ENCODE measurements at regions not wholly inside any gene's neighbourhood (a gene's known extent, or its start where the extent isn't known, plus 50 kb on each side); places are given as distances from the start of the nearest gene placed in this dataset.
A peak's percentile ranks its signal among the peaks of the same experiment; 100 is the strongest.

DNA sequence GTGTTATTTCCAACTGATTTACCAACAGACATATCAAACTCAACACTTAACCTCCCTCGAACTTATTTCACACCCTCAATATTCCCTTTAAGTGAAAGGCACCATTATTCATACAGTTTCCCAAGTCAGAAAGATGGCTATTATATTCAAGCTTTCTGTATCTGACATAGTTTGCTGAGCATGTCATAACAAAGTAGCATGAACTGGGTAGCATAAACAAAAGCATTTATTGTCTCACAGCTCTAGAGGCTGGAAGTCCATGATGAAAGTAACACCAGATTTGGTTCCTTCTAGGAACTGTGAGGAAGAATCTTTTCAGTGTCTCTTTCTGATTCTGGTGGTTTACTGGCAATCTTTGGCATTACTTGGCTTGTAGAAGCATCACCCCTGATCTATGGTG, 1388.6 kb downstream of the TECRL start:
- DNase-seq, result no peak

DNA sequence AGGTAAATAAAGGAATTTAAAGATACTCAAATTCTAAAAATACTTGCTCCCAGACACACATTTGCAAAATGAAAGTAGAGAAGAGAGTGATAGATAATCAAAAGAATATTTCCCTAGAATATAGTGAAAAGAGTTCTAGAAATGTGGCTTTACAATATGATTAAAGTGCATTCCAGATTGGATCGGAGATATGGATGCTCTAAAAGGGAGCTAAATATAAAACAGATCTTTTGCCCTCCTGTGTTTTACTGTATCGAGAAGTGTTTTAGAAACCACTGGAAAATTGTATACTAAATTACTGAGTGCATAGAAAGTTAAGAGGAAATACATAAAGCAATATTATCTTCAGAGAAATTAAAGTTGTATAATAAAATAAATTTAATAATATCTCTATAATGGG, 1392.0 kb downstream of the TECRL start:
- no peak for DNase-seq

DNA sequence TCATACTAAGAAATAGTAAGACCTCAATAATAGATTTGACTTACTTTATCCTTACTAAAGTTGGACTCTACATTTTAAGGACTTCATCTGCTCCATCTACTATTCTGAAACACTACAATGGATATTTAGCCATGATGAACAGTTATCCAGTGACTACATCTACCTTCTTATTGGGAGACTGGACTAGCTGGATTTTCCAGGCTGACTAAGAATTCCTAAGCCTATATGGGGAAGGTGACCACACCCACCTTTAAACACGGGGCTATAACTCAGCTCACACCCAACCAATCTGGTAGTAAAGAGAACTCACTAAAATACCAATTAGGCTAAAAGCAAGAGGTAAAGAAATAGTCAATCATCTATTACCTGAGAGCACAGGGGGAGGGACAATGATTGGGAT, 1438.4 kb downstream of the TECRL start:
- DNase-seq, result no peak

DNA sequence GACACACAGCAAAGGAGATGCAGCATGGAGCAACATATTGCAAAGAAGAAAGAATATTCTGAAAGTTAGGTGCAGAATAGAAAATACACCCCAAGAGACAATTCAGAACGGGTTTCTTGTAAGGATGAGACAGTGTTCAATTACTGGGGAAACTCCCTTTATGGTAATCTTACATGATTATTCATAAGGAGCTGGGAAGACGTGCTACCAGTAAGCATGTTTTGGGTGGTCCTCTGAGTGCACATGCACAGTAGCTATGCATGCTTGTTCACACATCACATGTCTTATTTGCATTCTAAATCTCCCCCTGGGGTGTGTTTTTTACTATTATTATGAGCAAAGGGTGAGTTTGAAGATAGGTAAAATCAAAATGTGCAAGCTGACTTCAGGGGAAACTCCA, 1448.8 kb downstream of the TECRL start:
- DNase-seq, result no peak

DNA sequence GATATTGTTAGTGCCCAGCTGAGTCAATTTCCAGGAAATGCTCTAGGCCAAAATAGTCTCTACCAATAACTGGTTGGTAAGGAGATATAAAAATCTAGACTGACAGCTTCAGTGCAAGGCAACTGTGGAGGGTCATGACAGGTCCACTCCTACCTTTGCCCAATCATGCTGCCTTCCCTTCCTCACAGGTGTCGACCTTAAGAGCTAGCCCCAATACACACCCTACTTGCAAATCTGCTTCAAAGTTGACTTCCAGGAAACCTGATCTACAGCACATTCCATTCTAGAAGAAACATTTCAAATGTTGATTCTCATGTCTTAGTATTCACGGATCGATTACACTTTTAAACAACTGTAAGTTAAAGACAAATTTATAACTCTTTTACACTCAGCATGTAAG, 1455.5 kb downstream of the TECRL start:
- DNase-seq, result no peak

DNA sequence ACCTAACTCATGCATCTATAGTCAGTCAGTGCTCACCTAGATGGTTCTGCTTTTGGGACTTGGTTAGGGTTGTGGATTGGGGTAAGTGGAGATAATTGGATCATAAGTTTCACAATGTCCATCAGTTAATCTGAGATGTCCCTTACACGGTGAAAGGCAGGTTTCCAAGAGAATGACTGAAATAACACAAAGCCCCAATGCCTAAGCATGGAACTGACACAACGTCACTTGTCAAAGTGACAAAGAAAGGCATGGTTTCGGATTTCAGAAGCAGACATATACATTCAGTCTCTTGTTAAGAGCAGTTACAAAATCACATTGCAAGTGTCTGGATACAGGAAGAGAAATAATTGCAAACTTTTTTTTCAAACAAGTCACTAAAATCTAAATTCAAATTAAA, 1456.9 kb downstream of the TECRL start:
- DNase-seq, result no peak

DNA sequence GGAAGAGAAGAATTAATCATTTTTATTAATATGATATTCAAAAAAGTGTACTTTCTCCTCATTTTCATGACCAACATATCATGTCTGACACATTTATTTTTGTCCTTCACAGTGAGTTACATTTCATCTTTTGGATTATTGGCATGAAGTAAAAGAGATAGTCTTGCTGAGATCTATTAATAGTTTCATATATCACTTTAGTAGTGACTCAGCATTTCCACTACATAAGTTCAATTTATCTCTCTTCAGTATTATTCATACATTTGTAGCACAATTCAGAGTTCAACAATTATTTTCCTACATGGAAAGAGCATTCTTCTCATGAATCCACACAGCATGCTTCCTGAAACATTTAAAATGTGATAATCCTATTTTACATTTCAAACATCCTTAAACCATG, 1461.1 kb downstream of the TECRL start:
- DNase-seq, result no peak

DNA sequence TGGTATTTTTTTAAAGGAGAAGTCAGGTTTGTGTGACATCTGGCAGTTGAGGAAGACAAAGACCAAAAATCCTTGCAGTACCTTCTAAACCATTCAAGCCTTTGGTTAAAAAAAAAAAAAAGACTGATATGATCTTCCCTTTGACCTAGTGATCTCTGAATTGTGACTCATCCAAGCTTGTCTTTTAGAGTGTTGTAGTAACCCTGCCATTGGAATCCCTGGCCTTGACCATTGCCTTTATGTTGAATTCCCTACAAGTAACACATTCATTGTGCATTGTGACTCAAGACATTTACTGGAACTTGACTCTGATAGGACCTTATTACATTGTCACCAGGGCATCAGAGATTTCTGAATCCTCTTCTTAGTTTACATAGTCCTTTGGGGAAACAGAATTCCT, 1469.0 kb downstream of the TECRL start:
- DNase-seq, result no peak

DNA sequence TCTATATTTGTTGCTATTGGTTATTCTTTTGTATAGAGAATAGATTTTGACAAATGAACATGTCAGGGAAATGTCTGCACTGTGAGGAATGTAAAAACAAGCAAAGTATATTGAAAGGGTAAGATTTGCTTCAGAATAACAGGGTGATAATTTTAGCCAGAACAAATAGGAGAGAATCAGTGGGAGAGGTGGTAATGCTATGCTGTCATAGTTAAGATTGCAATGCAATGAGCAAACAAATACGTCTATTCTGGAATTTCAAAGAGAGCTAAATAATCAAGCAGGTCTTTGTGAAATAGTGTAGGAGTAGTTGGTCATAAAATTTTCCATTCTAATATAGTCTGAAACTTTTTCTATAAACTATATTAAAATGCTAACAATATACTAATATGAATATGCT, 1478.4 kb downstream of the TECRL start:
- DNase-seq, result no peak

DNA sequence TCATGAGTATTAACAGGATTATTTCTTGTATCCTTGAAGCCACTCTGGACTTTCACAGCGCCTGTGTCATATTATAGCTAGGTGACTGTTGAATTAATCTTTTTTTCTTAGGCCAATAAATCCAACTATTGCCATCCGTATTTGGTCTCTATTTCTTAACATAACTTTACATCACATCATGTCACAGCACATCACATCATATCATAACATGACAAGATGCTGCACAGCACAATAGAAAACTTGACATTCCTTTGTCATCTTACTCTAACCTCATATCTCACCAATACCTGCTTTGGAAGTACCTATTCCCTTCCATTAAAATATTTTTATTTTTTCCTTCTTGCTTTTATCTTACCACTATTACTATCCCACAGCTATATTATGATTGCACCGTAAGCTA, 1480.8 kb downstream of the TECRL start:
- DNase-seq, result no peak

DNA sequence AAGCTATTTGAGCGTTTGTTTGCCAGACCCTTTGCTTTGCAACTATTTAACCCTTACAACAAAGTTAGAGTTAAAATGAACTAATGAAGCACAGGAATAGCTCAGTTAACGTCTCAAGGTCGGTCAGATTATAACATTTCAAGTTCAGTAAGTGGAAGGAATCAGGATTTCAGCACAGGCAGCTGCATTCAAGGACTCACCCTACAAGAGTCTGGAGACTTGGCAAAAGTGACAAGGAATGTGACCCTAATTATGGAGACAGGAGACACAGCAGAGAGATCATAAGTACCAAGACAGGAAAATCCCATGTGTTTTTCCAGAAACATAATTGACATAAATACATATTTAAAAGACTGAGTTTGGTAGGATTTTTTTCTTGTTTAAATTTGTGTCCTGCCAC, 1481.7 kb downstream of the TECRL start:
- no peak for DNase-seq

DNA sequence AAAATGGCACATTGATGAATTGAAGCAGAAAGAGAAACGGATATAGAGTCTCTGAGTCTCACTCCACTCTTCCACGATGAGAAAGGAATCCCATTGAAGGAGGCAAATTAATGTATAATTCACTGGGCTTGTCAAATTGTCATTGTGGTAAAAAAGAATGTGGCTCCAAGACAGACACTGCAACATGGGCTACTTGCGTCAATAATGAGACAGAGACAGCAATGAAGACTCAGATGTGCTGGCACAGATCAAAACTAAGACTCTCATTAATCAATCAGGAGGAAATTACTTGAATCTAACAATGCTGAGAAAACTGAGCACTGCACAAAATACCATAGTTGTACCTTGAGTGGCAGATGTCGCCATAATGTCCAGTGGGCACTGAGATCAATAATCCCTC, 1485.5 kb downstream of the TECRL start:
- DNase-seq, result no peak

DNA sequence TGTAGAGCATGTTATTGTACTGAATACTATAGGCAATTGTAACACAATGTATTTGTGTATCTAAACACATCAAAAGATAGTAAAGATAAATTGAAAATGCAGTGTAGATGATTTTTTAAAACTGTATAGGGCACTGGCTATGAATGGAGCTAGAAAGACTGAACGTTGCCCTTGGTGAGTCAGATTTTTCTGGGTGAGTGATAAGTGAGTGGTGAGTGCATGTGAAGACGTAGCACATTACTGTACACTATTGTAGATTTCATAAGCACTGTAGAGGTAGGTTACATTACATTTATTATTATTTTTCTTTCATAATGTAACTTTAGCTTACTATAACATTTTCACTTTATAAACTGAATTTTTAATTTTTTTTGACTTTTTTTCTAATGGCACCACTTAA, 1491.6 kb downstream of the TECRL start:
- DNase-seq, result no peak

DNA sequence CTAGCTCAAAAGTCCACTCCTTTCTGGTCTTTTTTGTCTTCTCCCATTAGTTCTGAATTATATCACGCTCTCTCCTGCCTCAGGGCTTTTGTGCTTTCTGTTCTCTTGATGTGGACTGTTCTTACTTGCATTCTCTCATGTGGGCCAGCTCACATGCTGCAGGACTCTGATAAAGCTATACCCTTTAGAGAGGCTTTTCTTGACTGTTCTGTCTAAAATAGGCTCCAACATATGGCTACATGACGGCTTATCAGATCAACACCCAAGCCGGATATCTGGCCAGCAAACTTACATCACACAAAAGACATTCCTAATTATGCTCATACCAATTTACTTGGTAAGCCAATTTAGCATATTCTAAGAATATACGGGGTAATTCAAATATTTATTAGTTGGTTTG, 1494.5 kb downstream of the TECRL start:
- no peak for DNase-seq

DNA sequence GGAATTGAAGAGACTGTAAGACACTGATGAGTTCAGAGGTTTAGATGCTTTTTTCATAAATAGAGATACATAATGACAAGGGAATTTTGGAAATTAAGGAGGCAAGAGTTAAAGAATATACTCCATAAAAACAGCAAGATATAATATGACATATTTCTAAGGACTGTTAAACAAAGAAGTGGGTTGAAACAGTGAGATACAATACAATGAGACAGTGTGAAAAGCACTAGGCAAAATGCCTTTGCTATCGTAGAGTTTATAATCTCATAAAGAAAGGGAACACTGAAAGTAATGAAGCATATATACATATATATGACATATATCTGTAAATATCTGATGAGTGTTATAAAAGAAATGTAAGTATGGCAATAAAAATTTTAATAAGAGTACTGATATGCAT, 1496.2 kb downstream of the TECRL start:
- DNase-seq, result no peak

DNA sequence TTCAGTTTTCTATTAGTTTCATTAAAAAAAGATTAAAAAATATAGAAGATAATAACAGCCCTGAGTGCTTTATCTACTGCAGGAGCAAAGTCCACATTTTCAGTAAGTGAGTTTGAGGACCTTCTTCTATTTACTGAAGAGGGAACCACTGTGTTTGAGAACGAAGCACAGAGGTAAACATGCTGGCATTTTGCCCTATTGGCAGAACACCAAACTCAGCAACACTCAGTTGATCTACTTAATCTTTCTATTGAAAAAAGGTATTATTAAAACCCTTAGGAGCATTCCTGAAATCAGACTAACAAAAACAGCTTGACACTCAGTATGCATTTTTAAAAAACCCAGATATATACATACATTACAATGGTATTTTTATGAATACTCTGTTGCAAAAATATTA, 1496.7 kb downstream of the TECRL start:
- peak; percentile 81 for DNase-seq

DNA sequence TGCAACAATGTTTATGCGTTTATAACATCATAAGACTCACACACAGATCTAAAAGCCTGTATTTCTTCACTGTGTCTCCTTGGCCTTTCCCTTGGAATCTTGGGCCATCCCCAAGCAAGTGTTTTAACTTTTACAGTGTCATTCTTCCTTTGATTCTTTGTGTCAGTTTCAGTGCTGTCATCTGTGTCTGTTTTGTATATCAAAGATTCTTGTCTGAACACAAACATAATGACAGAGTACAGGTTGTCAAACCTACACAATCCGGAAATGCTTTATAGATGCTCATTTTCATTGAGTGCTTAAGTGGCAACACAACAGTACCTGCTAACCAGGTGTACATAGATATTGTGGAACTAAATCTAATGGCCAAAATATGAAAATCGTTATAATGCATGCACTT, 1500.0 kb downstream of the TECRL start:
- DNase-seq, result no peak

DNA sequence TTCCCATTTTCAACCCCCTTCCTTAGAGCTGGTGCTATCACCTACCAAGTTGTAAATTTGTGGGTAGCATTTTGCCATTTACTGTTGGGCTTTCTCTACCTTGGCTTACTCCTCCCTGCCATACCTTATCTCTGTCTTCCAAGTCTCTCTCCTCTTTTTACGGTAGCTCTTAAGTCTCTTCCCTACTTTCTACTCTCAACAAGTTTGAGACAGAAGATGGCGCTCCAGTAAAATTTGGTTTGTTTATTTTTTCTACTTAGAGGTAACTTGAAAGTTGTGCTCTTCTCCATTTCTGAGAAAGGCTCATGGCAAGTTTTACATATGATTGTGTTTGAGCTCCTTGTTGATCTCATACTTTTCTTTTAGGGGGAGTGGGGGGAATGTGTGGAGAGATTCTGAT, 1508.1 kb downstream of the TECRL start:
- DNase-seq, result no peak

DNA sequence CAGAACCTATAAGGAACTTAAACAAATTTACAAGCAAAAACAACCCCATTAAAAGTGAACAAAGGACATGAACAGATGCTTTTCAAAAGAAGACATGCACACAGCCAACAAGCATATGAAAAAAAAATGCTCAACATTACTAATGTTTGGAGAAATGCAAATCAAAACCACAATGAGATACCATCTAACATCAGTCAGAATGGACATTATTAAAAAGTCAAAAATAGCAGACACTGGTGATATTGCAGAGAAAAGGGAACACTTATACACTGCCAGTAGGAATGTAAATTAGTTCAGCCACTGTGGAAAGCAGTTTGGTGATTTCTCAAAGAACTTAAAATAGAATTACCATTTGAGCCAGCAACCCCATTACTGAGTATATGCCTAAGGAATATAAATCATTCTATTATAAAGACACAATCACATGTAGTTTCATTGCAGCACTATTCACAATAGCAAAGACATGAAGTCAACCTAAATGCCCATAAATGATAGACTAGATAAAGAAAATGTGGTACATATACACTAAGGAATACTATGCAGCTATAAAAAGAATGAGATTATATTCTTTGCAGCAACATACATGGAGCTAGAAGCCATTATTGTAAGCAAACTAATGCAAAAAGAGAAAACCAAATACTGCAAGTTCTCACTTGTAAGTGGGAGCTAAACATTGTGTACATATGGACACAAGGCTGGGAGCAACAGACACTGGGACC, 1509.4 kb downstream of the TECRL start:
- DNase-seq, result no peak

DNA sequence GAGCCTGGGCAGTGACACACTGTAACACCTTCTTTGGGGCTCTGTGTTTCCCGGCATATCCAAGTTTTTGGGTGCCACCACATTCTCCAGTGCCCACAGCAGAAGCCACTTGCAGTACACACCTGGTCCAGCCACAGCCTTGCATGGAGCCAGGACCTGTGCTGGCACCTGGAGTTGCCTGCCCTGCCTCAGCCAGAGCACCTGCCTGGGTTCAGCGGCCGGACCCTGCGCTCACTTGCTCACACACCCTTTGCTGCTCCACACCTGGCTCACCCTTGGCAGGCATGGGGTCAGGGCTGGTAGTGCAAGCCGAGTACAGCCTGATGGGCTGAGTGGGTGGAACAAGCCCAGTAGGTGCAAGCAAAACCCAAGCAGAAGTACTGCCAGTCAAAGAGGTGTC, 1511.1 kb downstream of the TECRL start:
- no peak for DNase-seq

DNA sequence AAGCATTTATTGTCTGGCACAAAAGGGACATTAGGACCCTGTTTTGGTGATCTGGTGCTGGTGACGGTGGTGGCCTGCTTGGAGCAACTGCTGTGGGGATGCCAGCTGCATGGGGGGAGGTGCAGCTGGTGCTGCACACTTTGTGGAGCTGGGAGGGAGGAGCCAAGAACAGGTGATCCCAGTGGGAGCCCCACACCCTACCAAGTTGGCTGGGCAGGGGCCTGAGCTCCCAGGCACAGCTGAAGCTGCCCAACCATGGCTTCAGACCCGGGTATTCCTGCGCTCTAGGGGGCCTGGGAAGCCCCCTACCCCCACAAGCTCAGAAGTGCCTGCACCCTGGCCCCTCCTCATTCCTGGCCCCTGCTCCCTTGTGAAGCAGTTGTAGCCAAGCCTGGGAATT, 1512.5 kb downstream of the TECRL start:
- DNase-seq, result no peak

DNA sequence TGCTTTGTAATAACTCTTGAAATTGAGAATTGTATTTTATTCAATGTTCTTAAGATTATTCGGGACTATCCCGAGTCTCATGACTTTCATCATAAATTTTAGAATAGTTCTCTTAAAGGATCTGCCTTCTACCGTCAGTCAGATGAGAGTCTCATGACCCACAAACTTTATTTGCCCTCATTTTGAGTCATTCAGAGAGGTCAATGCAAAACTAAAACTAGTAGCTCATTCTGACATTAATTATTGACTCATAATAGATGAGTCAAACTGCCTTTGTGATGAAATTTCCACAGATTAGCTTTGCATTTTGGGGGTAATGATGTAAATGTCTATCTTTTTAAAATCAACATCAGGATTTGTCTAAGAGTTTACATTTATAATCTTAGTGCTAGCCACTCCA, 1527.3 kb downstream of the TECRL start:
- DNase-seq, result no peak

DNA sequence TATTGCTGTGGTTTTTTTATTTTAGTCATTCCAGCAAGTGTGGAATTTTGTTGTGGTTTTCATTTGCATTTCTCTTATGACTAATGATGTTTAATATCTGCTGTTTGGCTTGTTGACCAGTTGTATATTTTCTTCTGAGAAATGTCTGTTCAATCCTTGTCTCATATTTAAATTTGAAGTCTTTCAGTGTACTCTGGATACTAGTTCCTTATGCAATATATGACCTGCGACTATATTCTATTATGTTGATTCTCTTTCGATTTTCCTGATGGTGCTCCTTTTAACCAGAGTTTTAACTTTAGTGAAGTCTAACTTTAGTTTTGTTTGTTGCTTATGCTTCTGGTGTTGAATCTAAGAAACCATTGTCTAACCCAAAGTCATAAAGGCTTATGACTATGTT, 1528.0 kb downstream of the TECRL start:
- no peak for DNase-seq

DNA sequence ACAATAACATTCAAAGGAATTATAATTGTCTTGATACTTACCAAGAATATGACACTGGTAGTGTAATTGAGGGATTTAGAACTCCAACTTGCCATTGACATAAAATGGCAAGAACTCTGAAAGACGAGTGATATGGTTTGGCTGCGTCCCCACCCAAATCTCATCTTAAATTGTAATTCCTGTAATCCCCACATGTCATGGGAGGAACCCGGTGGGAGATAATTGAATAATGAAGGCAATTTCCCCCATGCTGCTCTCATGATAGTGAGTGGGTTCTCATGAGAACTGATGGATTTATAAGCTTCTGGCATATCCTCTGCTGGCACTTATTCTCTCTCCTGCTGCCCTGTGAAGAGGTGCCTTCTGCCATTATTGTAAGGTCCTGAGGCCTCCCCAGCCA, 1536.4 kb downstream of the TECRL start:
- no peak for DNase-seq

DNA sequence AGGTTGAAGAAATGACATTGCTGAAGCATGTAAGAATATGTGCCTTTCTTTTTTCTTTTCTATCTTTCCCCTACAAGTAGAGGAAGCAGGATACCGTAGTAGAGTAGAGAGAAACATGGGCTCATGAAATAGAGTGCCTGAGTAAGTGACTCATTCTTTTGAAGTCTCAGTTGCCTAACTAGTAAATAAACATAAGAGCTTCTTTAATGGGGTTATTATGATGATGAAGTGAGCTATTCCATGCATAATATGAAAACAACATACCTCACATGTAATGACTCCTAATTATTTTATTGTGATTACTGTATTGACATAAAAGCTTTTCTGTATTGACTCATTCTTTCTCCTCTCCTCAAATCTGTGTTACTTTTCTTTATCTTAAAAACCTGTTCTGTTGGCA, 1538.2 kb downstream of the TECRL start:
- no peak for DNase-seq

DNA sequence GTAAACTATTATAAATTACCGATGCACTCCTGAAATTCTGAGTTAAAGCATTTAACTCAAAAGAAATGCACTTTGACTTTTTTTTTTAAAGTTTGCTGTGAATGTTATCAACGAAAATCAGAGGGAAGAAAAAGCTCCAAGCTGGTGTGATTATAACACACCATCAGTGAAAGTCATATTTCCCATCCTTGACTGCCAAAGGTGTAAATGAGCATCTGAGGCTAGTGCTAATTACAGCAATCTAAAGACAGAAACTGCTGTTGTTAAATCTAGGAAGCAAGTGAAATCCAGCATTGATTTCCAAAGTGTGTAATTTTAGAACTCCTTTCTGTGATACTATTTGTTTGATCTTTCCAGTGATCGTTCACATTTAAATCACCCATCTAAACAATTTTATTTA, 1538.8 kb downstream of the TECRL start:
- DNase-seq, result no peak
